CD4-positive, CD25-positive, alpha-beta regulatory T cell (primary cell): ENCODE measurements at regions not wholly inside any gene's neighbourhood (a gene's known extent, or its start where the extent isn't known, plus 50 kb on each side); places are given as distances from the start of the nearest gene placed in this dataset.

Source experiments
- ATAC-seq, 2 donors: fragments of 150-1000 bp; cut with Tn5 transposase; one replicate each; pipeline ENCODE4 v1.10.0; 2021; ENCODE audit warnings: low read depth in 2 of 2, moderate number of reproducible peaks in 2 of 2, moderate library complexity in 1 of 2
- DNase-seq, 3 donors: peaks; one replicate each; pipeline versions ENCODE4 v3.0.0 to v3.0.0-alpha.2; 2012 to 2022; ENCODE audit warnings: mixed read lengths in 1 of 3
- H3K27ac ChIP-seq: one replicate; pipeline ENCODE4 v1.7.0; 2013; ENCODE audit warnings: mild to moderate bottlenecking, low read length; ENCODE audit not compliant: insufficient read depth, poor library complexity, severe bottlenecking
- H3K27me3 ChIP-seq: one replicate; pipeline ENCODE4 v1.7.0; 2013; ENCODE audit warnings: low read length; ENCODE audit not compliant: control insufficient read depth, insufficient read depth
- H3K36me3 ChIP-seq: one replicate; pipeline ENCODE4 v1.7.0; 2013; ENCODE audit warnings: mild to moderate bottlenecking, low read length, moderate library complexity; ENCODE audit not compliant: control insufficient read depth, insufficient read depth
- H3K4me1 ChIP-seq: 2 replicates; pipeline ENCODE4 v1.7.0; 2013; ENCODE audit warnings: mild to moderate bottlenecking, low read length; ENCODE audit not compliant: insufficient read depth, control insufficient read depth, poor library complexity, severe bottlenecking
- H3K4me3 ChIP-seq: one replicate; pipeline ENCODE4 v1.7.0; 2013; ENCODE audit warnings: low read depth, mild to moderate bottlenecking, low read length, moderate library complexity
- H3K9me3 ChIP-seq, 2 experiments: 1 replicate in 1 of 2; 2 replicates in 1 of 2; pipeline ENCODE4 v1.7.0; 2013; ENCODE audit warnings: low read length in 2 of 2, mild to moderate bottlenecking in 1 of 2, moderate library complexity in 1 of 2; ENCODE audit not compliant: control insufficient read depth in 2 of 2
- H3K27ac Mint-ChIP-seq, 3 donors: one replicate each; pipeline ENCODE4 v1.8.0; 2020 to 2022; ENCODE audit warnings: mild to moderate bottlenecking in 3 of 3, mixed read lengths in 3 of 3, moderate library complexity in 2 of 3
- H3K27me3 Mint-ChIP-seq: one replicate; pipeline ENCODE4 v1.8.0; 2022; ENCODE audit warnings: mild to moderate bottlenecking, mixed read lengths
- H3K36me3 Mint-ChIP-seq: one replicate; pipeline ENCODE4 v1.8.0; 2020; ENCODE audit warnings: mixed read lengths
- H3K4me1 Mint-ChIP-seq, 4 donors: one replicate each; pipeline ENCODE4 v1.8.0; 2020 to 2022; ENCODE audit warnings: mixed read lengths in 4 of 4, mild to moderate bottlenecking in 1 of 4
- H3K4me3 Mint-ChIP-seq, 4 donors: one replicate each; pipeline ENCODE4 v1.8.0; 2020 to 2022; ENCODE audit warnings: mild to moderate bottlenecking in 4 of 4, mixed read lengths in 4 of 4, moderate library complexity in 3 of 4
- H3K9me3 Mint-ChIP-seq, 7 donors: one replicate each; pipeline ENCODE4 v1.8.0; 2020 to 2022; ENCODE audit warnings: mixed read lengths in 7 of 7, mild to moderate bottlenecking in 3 of 7, moderate library complexity in 2 of 7

GRCh38 chr6:166008441-166009369, 158.9 kb downstream of the TBXT start:
- H3K9me3 ChIP-seq = no peaks in the 10 kb centered on the region
- Mint-ChIP-seq H3K27me3 (peaks cover 46% of the 10 kb centered on the region), H3K9me3 (peaks cover 0 to 2% (median 0%) of the 10 kb centered on the region in 7 donors), H3K36me3 (no peaks in the 10 kb centered on the region), H3K4me1 (peaks cover 0 to 4% (median 1%) of the 10 kb centered on the region in 4 donors), H3K27ac (no peak overlapping the region), H3K4me3 (no peak overlapping the region)
- DNase-seq (no peak), ATAC-seq (no peak)
- H3K27me3 ChIP-seq = peaks cover 6% of the 10 kb centered on the region
- no peaks in the 10 kb centered on the region for H3K4me1 ChIP-seq
- no peak overlapping the region for H3K27ac ChIP-seq
- H3K36me3 ChIP-seq = no peaks in the 10 kb centered on the region
- no peak overlapping the region for H3K4me3 ChIP-seq

- Histone ChIP-seq H3K4me1 (no peaks in the 10 kb centered on the region), H3K27ac (no peak overlapping the region), H3K27me3 (peaks cover 6% of the 10 kb centered on the region), H3K4me3 (no peak overlapping the region), H3K9me3 (no peaks in the 10 kb centered on the region), H3K36me3 (no peaks in the 10 kb centered on the region)
- DNase-seq (no peak), ATAC-seq (no peak)
- Mint-ChIP-seq H3K27ac (no peak overlapping the region), H3K9me3 (peaks cover 0 to 1% (median 0%) of the 10 kb centered on the region in 7 donors), H3K36me3 (no peaks in the 10 kb centered on the region), H3K4me3 (no peak overlapping the region), H3K4me1 (peaks cover 0 to 4% (median 1%) of the 10 kb centered on the region in 4 donors), H3K27me3 (peaks cover 46% of the 10 kb centered on the region)
Measured at GRCh38 chr6:166007349-166008263, 160.0 kb downstream of the TBXT start.

GRCh38 chr6:166006900-166007301, 160.8 kb downstream of the TBXT start:
- peaks cover 0 to 4% (median 1%) of the 10 kb centered on the region in 4 donors for H3K4me1 Mint-ChIP-seq
- Histone ChIP-seq H3K4me1 (no peaks in the 10 kb centered on the region), H3K36me3 (no peaks in the 10 kb centered on the region), H3K27ac (no peak overlapping the region), H3K4me3 (no peak overlapping the region), H3K27me3 (peaks cover 6% of the 10 kb centered on the region), H3K9me3 (no peaks in the 10 kb centered on the region)
- ATAC-seq (no peak), DNase-seq (no peak)
- H3K27ac Mint-ChIP-seq = no peak overlapping the region
- H3K9me3 Mint-ChIP-seq = peaks cover 0 to 1% (median 0%) of the 10 kb centered on the region in 7 donors
- H3K36me3 Mint-ChIP-seq = no peaks in the 10 kb centered on the region
- H3K4me3 Mint-ChIP-seq = no peak overlapping the region
- peaks cover 46% of the 10 kb centered on the region for H3K27me3 Mint-ChIP-seq

GRCh38 chr6:166005944-166006899, 161.4 kb downstream of the TBXT start:
- Histone ChIP-seq H3K27me3 (peaks cover 6% of the 10 kb centered on the region), H3K9me3 (no peaks in the 10 kb centered on the region), H3K36me3 (no peaks in the 10 kb centered on the region), H3K4me1 (no peaks in the 10 kb centered on the region), H3K27ac (no peak overlapping the region), H3K4me3 (no peak overlapping the region)
- Mint-ChIP-seq H3K4me1 (peaks cover 0 to 4% (median 1%) of the 10 kb centered on the region in 4 donors), H3K36me3 (no peaks in the 10 kb centered on the region), H3K4me3 (no peak overlapping the region), H3K9me3 (peaks cover 0 to 3% (median 0%) of the 10 kb centered on the region in 7 donors), H3K27me3 (peaks cover 50% of the 10 kb centered on the region), H3K27ac (no peak overlapping the region)
- no peak for ATAC-seq
- DNase-seq = no peak

GRCh38 chr6:166005401-166005943, 162.2 kb downstream of the TBXT start:
- no peak overlapping the region for H3K27ac Mint-ChIP-seq
- DNase-seq = no peak
- no peaks in the 10 kb centered on the region for H3K36me3 ChIP-seq
- H3K27ac ChIP-seq = no peak overlapping the region
- H3K27me3 ChIP-seq = peaks cover 6% of the 10 kb centered on the region
- peaks cover 0 to 4% (median 1%) of the 10 kb centered on the region in 4 donors for H3K4me1 Mint-ChIP-seq
- H3K27me3 Mint-ChIP-seq = peaks cover 46% of the 10 kb centered on the region
- H3K4me3 ChIP-seq = no peak overlapping the region
- H3K4me3 Mint-ChIP-seq = no peak overlapping the region
- ATAC-seq = no peak
- H3K36me3 Mint-ChIP-seq = no peaks in the 10 kb centered on the region
- H3K9me3 Mint-ChIP-seq = peaks cover 0 to 3% (median 0%) of the 10 kb centered on the region in 7 donors
- H3K4me1 ChIP-seq = no peaks in the 10 kb centered on the region
- no peaks in the 10 kb centered on the region for H3K9me3 ChIP-seq

- no peak overlapping the region for H3K4me3 ChIP-seq
- Mint-ChIP-seq H3K27ac (no peak overlapping the region), H3K4me1 (peaks cover 0 to 4% (median 1%) of the 10 kb centered on the region in 4 donors), H3K27me3 (peaks cover 45% of the 10 kb centered on the region), H3K36me3 (no peaks in the 10 kb centered on the region), H3K4me3 (no peak overlapping the region), H3K9me3 (peaks cover 0 to 3% (median 0%) of the 10 kb centered on the region in 7 donors)
- no peak for DNase-seq
- H3K36me3 ChIP-seq = no peaks in the 10 kb centered on the region
- H3K4me1 ChIP-seq = no peaks in the 10 kb centered on the region
- H3K27me3 ChIP-seq = peaks cover 6% of the 10 kb centered on the region
- no peaks in the 10 kb centered on the region for H3K9me3 ChIP-seq
- H3K27ac ChIP-seq = no peak overlapping the region
- ATAC-seq = no peak
Measured at GRCh38 chr6:166004876-166005275, 162.8 kb downstream of the TBXT start.
